ENCODE measurements at regions not wholly inside any gene's neighbourhood (a gene's known extent, or its start where the extent isn't known, plus 50 kb on each side); places are given as distances from the start of the nearest gene placed in this dataset.

- Histone ChIP-seq H3K9ac (ENCODE audit: low read length) (no peak overlapping the region), H3K9me3 (ENCODE audit: control insufficient read depth, low read length) (no peaks in the 10 kb centered on the region), H3K36me3 (ENCODE audit: control insufficient read depth, insufficient read depth, low read length) (no peaks in the 10 kb centered on the region), H3K4me1 (ENCODE audit: control insufficient read depth, insufficient read depth, low read length) (peaks cover 8% of the 10 kb centered on the region), H3K27me3 (ENCODE audit: control insufficient read depth, insufficient read depth, low read length) (no peaks in the 10 kb centered on the region), H3K4me3 (ENCODE audit: low read length) (no peak overlapping the region)
Measured at GRCh38 chr6:145283856-145284255, 451.5 kb downstream of the EPM2A start.

- Histone ChIP-seq H3K27me3 (ENCODE audit: control insufficient read depth, insufficient read depth, low read length) (no peaks in the 10 kb centered on the region), H3K36me3 (ENCODE audit: control insufficient read depth, insufficient read depth, low read length) (no peaks in the 10 kb centered on the region), H3K4me1 (ENCODE audit: control insufficient read depth, insufficient read depth, low read length) (peaks cover 8% of the 10 kb centered on the region), H3K4me3 (ENCODE audit: low read length) (no peak overlapping the region), H3K9me3 (ENCODE audit: control insufficient read depth, low read length) (no peaks in the 10 kb centered on the region), H3K9ac (ENCODE audit: low read length) (no peak overlapping the region)
Measured at GRCh38 chr6:145286916-145287315, 448.4 kb downstream of the EPM2A start.

- Histone ChIP-seq H3K36me3 (ENCODE audit: control insufficient read depth, insufficient read depth, low read length) (no peaks in the 10 kb centered on the region), H3K4me3 (ENCODE audit: low read length) (no peak overlapping the region), H3K9me3 (ENCODE audit: control insufficient read depth, low read length) (no peaks in the 10 kb centered on the region), H3K27me3 (ENCODE audit: control insufficient read depth, insufficient read depth, low read length) (no peaks in the 10 kb centered on the region), H3K4me1 (ENCODE audit: control insufficient read depth, insufficient read depth, low read length) (no peaks in the 10 kb centered on the region), H3K9ac (ENCODE audit: low read length) (no peak overlapping the region)
Measured at GRCh38 chr6:145289573-145289972, 445.7 kb downstream of the EPM2A start.

- H3K9me3 ChIP-seq (ENCODE audit: control insufficient read depth, low read length) = no peaks in the 10 kb centered on the region
- H3K4me3 ChIP-seq (ENCODE audit: low read length) = no peak overlapping the region
- H3K36me3 ChIP-seq (ENCODE audit: control insufficient read depth, insufficient read depth, low read length) = no peaks in the 10 kb centered on the region
- H3K4me1 ChIP-seq (ENCODE audit: control insufficient read depth, insufficient read depth, low read length) = no peaks in the 10 kb centered on the region
- no peaks in the 10 kb centered on the region for H3K27me3 ChIP-seq (ENCODE audit: control insufficient read depth, insufficient read depth, low read length)
- H3K9ac ChIP-seq (ENCODE audit: low read length) = no peak overlapping the region
Measured at GRCh38 chr6:145290122-145290521, 445.2 kb downstream of the EPM2A start.

GRCh38 chr6:145292066-145292465 lies 443.3 kb downstream of the EPM2A start:
- H3K27me3 ChIP-seq (ENCODE audit: control insufficient read depth, insufficient read depth, low read length) = no peaks in the 10 kb centered on the region
- H3K9ac ChIP-seq (ENCODE audit: low read length) = no peak overlapping the region
- no peaks in the 10 kb centered on the region for H3K9me3 ChIP-seq (ENCODE audit: control insufficient read depth, low read length)
- H3K4me1 ChIP-seq (ENCODE audit: control insufficient read depth, insufficient read depth, low read length) = no peaks in the 10 kb centered on the region
- no peak overlapping the region for H3K4me3 ChIP-seq (ENCODE audit: low read length)
- no peaks in the 10 kb centered on the region for H3K36me3 ChIP-seq (ENCODE audit: control insufficient read depth, insufficient read depth, low read length)

- H3K27me3 ChIP-seq (ENCODE audit: control insufficient read depth, insufficient read depth, low read length) = no peaks in the 10 kb centered on the region
- no peak overlapping the region for H3K9ac ChIP-seq (ENCODE audit: low read length)
- no peaks in the 10 kb centered on the region for H3K36me3 ChIP-seq (ENCODE audit: control insufficient read depth, insufficient read depth, low read length)
- H3K4me1 ChIP-seq (ENCODE audit: control insufficient read depth, insufficient read depth, low read length) = no peaks in the 10 kb centered on the region
- H3K4me3 ChIP-seq (ENCODE audit: low read length) = no peak overlapping the region
- H3K9me3 ChIP-seq (ENCODE audit: control insufficient read depth, low read length) = no peaks in the 10 kb centered on the region
Measured at GRCh38 chr6:145294942-145295341, 440.4 kb downstream of the EPM2A start.

GRCh38 chr6:145295746-145296145 lies 439.6 kb downstream of the EPM2A start:
- no peaks in the 10 kb centered on the region for H3K36me3 ChIP-seq (ENCODE audit: control insufficient read depth, insufficient read depth, low read length)

GRCh38 chr6:145305670-145306069 lies 429.6 kb downstream of the EPM2A start:
- Histone ChIP-seq H3K27me3 (ENCODE audit: control insufficient read depth, insufficient read depth, low read length) (no peaks in the 10 kb centered on the region), H3K36me3 (ENCODE audit: control insufficient read depth, insufficient read depth, low read length) (no peaks in the 10 kb centered on the region), H3K9ac (ENCODE audit: low read length) (no peak overlapping the region), H3K4me1 (ENCODE audit: control insufficient read depth, insufficient read depth, low read length) (peaks cover 4% of the 10 kb centered on the region), H3K4me3 (ENCODE audit: low read length) (no peak overlapping the region), H3K9me3 (ENCODE audit: control insufficient read depth, low read length) (no peaks in the 10 kb centered on the region)

More at GRCh38 chr6:145295746-145296145, 439.6 kb downstream of the EPM2A start:
- H3K4me1 ChIP-seq (ENCODE audit: control insufficient read depth, insufficient read depth, low read length) = no peaks in the 10 kb centered on the region
- no peak overlapping the region for H3K9ac ChIP-seq (ENCODE audit: low read length)
- no peaks in the 10 kb centered on the region for H3K9me3 ChIP-seq (ENCODE audit: control insufficient read depth, low read length)
- H3K27me3 ChIP-seq (ENCODE audit: control insufficient read depth, insufficient read depth, low read length) = no peaks in the 10 kb centered on the region
- H3K4me3 ChIP-seq (ENCODE audit: low read length) = no peak overlapping the region

GRCh38 chr6:145306489-145306888 lies 428.8 kb downstream of the EPM2A start:
- Histone ChIP-seq H3K4me1 (ENCODE audit: control insufficient read depth, insufficient read depth, low read length) (peaks cover 4% of the 10 kb centered on the region), H3K9me3 (ENCODE audit: control insufficient read depth, low read length) (no peaks in the 10 kb centered on the region), H3K36me3 (ENCODE audit: control insufficient read depth, insufficient read depth, low read length) (no peaks in the 10 kb centered on the region), H3K9ac (ENCODE audit: low read length) (no peak overlapping the region), H3K4me3 (ENCODE audit: low read length) (no peak overlapping the region), H3K27me3 (ENCODE audit: control insufficient read depth, insufficient read depth, low read length) (no peaks in the 10 kb centered on the region)

GRCh38 chr6:145309842-145310535 lies 425.3 kb downstream of the EPM2A start:
- Histone ChIP-seq H3K9ac (ENCODE audit: low read length) (no peak overlapping the region), H3K4me1 (ENCODE audit: control insufficient read depth, insufficient read depth, low read length) (peaks cover 4% of the 10 kb centered on the region), H3K9me3 (ENCODE audit: control insufficient read depth, low read length) (no peaks in the 10 kb centered on the region), H3K4me3 (ENCODE audit: low read length) (no peak overlapping the region), H3K36me3 (ENCODE audit: control insufficient read depth, insufficient read depth, low read length) (no peaks in the 10 kb centered on the region), H3K27me3 (ENCODE audit: control insufficient read depth, insufficient read depth, low read length) (no peaks in the 10 kb centered on the region)

GRCh38 chr6:145312481-145312880 lies 422.8 kb downstream of the EPM2A start:
- Histone ChIP-seq H3K36me3 (ENCODE audit: control insufficient read depth, insufficient read depth, low read length) (no peaks in the 10 kb centered on the region), H3K4me3 (ENCODE audit: low read length) (no peak overlapping the region), H3K4me1 (ENCODE audit: control insufficient read depth, insufficient read depth, low read length) (peaks cover 4% of the 10 kb centered on the region), H3K27me3 (ENCODE audit: control insufficient read depth, insufficient read depth, low read length) (no peaks in the 10 kb centered on the region), H3K9me3 (ENCODE audit: control insufficient read depth, low read length) (no peaks in the 10 kb centered on the region), H3K9ac (ENCODE audit: low read length) (no peak overlapping the region)

- H3K4me1 ChIP-seq (ENCODE audit: control insufficient read depth, insufficient read depth, low read length) = peaks cover 4% of the 10 kb centered on the region
Measured at GRCh38 chr6:145313041-145313855, 422.1 kb downstream of the EPM2A start.

More at GRCh38 chr6:145313041-145313855, 422.1 kb downstream of the EPM2A start:
- no peaks in the 10 kb centered on the region for H3K27me3 ChIP-seq (ENCODE audit: control insufficient read depth, insufficient read depth, low read length)
- no peak overlapping the region for H3K4me3 ChIP-seq (ENCODE audit: low read length)
- no peaks in the 10 kb centered on the region for H3K36me3 ChIP-seq (ENCODE audit: control insufficient read depth, insufficient read depth, low read length)
- no peak overlapping the region for H3K9ac ChIP-seq (ENCODE audit: low read length)
- H3K9me3 ChIP-seq (ENCODE audit: control insufficient read depth, low read length) = no peaks in the 10 kb centered on the region

Measured in mucosa of stomach (tissue), 1 donor.